Trophoblast cell (in vitro differentiated cells and primary cell): ENCODE measurements at regions not wholly inside any gene's neighbourhood (a gene's known extent, or its start where the extent isn't known, plus 50 kb on each side); places are given as distances from the start of the nearest gene placed in this dataset.
A peak's percentile ranks its signal among the peaks of the same experiment; 100 is the strongest.

ENCODE experiments used
- DNase-seq, 2 donors: peaks; one replicate each; pipeline ENCODE4 v3.0.0-alpha.2; 2016
- H2AFZ ChIP-seq: 2 replicates; pipeline ENCODE4 v1.6.1; 2013; ENCODE audit warnings: low read length, moderate library complexity, mild to moderate bottlenecking; ENCODE audit not compliant: insufficient read depth, poor library complexity
- H2AK5ac ChIP-seq: 2 replicates; pipeline ENCODE4 v1.6.1; 2013; ENCODE audit warnings: mild to moderate bottlenecking, low read length
- H2BK120ac ChIP-seq: 2 replicates; pipeline ENCODE4 v1.6.1; 2013; ENCODE audit warnings: low read length, mild to moderate bottlenecking, moderate library complexity; ENCODE audit not compliant: insufficient read depth, poor library complexity
- H2BK12ac ChIP-seq: 2 replicates; pipeline ENCODE4 v1.6.1; 2013; ENCODE audit warnings: mild to moderate bottlenecking, low read length, moderate library complexity
- H2BK5ac ChIP-seq: 2 replicates; pipeline ENCODE4 v1.6.1; 2013; ENCODE audit warnings: low read length, low read depth, moderate library complexity, mild to moderate bottlenecking; ENCODE audit not compliant: poor library complexity
- H3K14ac ChIP-seq: 2 replicates; pipeline ENCODE4 v1.6.1; 2013; ENCODE audit warnings: mild to moderate bottlenecking, low read length
- H3K18ac ChIP-seq: 2 replicates; pipeline ENCODE4 v1.6.1; 2013; ENCODE audit warnings: mild to moderate bottlenecking, low read length
- H3K23ac ChIP-seq: 2 replicates; pipeline ENCODE4 v1.6.1; 2013; ENCODE audit warnings: low read length
- H3K27ac ChIP-seq: 2 replicates; pipeline ENCODE4 v1.5.1; 2013; ENCODE audit warnings: low read depth, mild to moderate bottlenecking, inconsistent platforms, low read length, moderate library complexity
- H3K27me3 ChIP-seq: 2 replicates; pipeline ENCODE4 v1.6.1; 2013; ENCODE audit warnings: inconsistent platforms, mild to moderate bottlenecking, low read length, moderate library complexity; ENCODE audit not compliant: insufficient read depth
- H3K36me3 ChIP-seq, 2 experiments: 1 replicate in 1 of 2; 2 replicates in 1 of 2; pipeline ENCODE4 v1.6.1; 2013; ENCODE audit warnings: low read length in 2 of 2, mild to moderate bottlenecking in 2 of 2, moderate library complexity in 1 of 2; ENCODE audit not compliant: insufficient read depth in 2 of 2, control insufficient read depth in 1 of 2
- H3K4ac ChIP-seq: 2 replicates; pipeline ENCODE4 v1.6.1; 2013; ENCODE audit warnings: low read depth, mild to moderate bottlenecking, low read length, moderate library complexity
- H3K4me1 ChIP-seq, 2 experiments: 1 replicate in 1 of 2; 2 replicates in 1 of 2; pipeline ENCODE4 v1.6.1; 2013; ENCODE audit warnings: low read length in 2 of 2, mild to moderate bottlenecking in 2 of 2, moderate library complexity in 1 of 2; ENCODE audit not compliant: insufficient read depth in 2 of 2, control insufficient read depth in 1 of 2
- H3K4me2 ChIP-seq: 2 replicates; pipeline ENCODE4 v1.6.1; 2013; ENCODE audit warnings: inconsistent platforms, mild to moderate bottlenecking, low read length, moderate library complexity
- H3K4me3 ChIP-seq: 2 replicates; pipeline ENCODE4 v1.5.1; 2013; ENCODE audit warnings: mild to moderate bottlenecking, low read depth, low read length, inconsistent platforms
- H3K79me1 ChIP-seq: one replicate; pipeline ENCODE4 v1.6.1; 2013; ENCODE audit warnings: low read length
- H3K79me2 ChIP-seq: 2 replicates; pipeline ENCODE4 v1.6.1; 2013; ENCODE audit warnings: low read length, mild to moderate bottlenecking; ENCODE audit not compliant: control insufficient read depth, insufficient read depth, poor library complexity
- H3K9ac ChIP-seq: 2 replicates; pipeline ENCODE4 v1.6.1; 2013; ENCODE audit warnings: mild to moderate bottlenecking, low read length
- H3K9me3 ChIP-seq: 2 replicates; pipeline ENCODE4 v1.6.1; 2013; ENCODE audit warnings: low read depth, mild to moderate bottlenecking, control low read depth, inconsistent platforms, low read length; ENCODE audit not compliant: insufficient read depth
- H4K12ac ChIP-seq: 2 replicates; pipeline ENCODE4 v1.6.1; 2013; ENCODE audit warnings: low read depth, mild to moderate bottlenecking, low read length, moderate library complexity
- H4K8ac ChIP-seq: 2 replicates; pipeline ENCODE4 v1.6.1; 2013; ENCODE audit warnings: low read depth, mild to moderate bottlenecking, low read length, moderate library complexity
- H4K91ac ChIP-seq: one replicate; pipeline ENCODE4 v1.6.1; 2013; ENCODE audit warnings: low read depth, mild to moderate bottlenecking, low read length, moderate library complexity
- WGBS: extraction: QIAGEN DNeasy Blood & Tissue Kit; methylation state at CpG from one replicate; pipeline ENCODE4 v1.1.7; 2013; ENCODE audit warnings: missing lambda C conversion rate; ENCODE audit not compliant: insufficient read length, insufficient coverage; ENCODE audit errors: extremely low coverage; 5-methylcytosine and 5-hydroxymethylcytosine counted together

GRCh38 chr2:216774620-216775019 is 79.3 kb upstream of the IGFBP5 start:
- Histone ChIP-seq H3K27me3 (no peaks in the 10 kb centered on the region), H3K9me3 (no peaks in the 10 kb centered on the region), H3K4ac (peak overlapping the region; percentile 71), H3K27ac (peak overlapping the region; percentile 99), H2BK12ac (peak overlapping the region; percentile 74), H2BK120ac (peak overlapping the region; percentile 96), H4K8ac (peak overlapping the region; percentile 85), H3K18ac (peak overlapping the region; percentile 90), H3K79me1 (peaks cover 37% of the 10 kb centered on the region), H3K4me2 (peak overlapping the region; percentile 46), H4K91ac (peak overlapping the region; percentile 98), H3K79me2 (peaks cover 4% of the 10 kb centered on the region), H2AK5ac (peak overlapping the region; percentile 31), H3K4me3 (no peak overlapping the region), H3K23ac (no peak overlapping the region), H3K4me1 (peaks cover 21 to 32% of the 10 kb centered on the region in 2 experiments), H4K12ac (no peak overlapping the region), H3K14ac (peak overlapping the region; percentile 80), H2BK5ac (peak overlapping the region; percentile 98), H3K36me3 (no peaks in the 10 kb centered on the region), H2AFZ (peak overlapping the region; percentile 32), H3K9ac (no peak overlapping the region)
- peak in 1 of 2 donors; percentile 20 for DNase-seq
- WGBS: no CpG with 5 or more reads among the region's 5 CpGs

DNA sequence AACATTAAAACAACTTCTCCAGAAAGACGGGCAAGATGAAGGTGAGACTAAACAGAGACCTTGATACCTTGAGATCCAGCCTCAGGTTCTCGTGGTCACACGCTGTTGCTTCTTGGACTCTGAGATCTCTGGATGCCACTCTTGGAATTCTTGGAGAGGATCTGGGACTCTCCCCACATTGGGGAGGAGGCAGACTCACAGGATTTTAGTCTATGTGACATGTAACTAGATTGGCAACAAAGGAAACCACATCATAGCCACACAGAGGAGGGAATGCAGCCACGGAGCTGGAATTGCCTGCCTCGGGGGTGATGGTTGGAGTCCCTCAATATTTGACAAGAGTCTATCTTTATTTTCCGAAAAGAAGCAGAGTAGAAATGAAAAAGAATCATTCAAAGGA is 78.8 kb upstream of the IGFBP5 start:
- Histone ChIP-seq H2BK5ac (peak overlapping the region; percentile 93), H3K27ac (peak overlapping the region; percentile 99), H3K14ac (peak overlapping the region; percentile 88), H2BK120ac (peak overlapping the region; percentile 96), H3K9me3 (no peaks in the 10 kb centered on the region), H2AK5ac (no peak overlapping the region), H3K18ac (peak overlapping the region; percentile 73), H3K23ac (no peak overlapping the region), H3K36me3 (no peaks in the 10 kb centered on the region), H3K79me1 (peaks cover 37% of the 10 kb centered on the region), H2BK12ac (peak overlapping the region; percentile 92), H3K4me2 (peak overlapping the region; percentile 12), H3K9ac (no peak overlapping the region), H3K27me3 (no peaks in the 10 kb centered on the region), H2AFZ (no peak overlapping the region), H4K12ac (no peak overlapping the region), H4K8ac (peak overlapping the region; percentile 72), H3K79me2 (peaks cover 4% of the 10 kb centered on the region), H3K4me3 (no peak overlapping the region), H3K4ac (no peak overlapping the region), H4K91ac (peak overlapping the region; percentile 98), H3K4me1 (peaks cover 21 to 32% of the 10 kb centered on the region in 2 experiments)
- no CpG with 5 or more reads among the region's 6 CpGs for WGBS
- no peak for DNase-seq

- Histone ChIP-seq H2BK120ac (peak overlapping the region; percentile 92), H3K79me2 (peaks cover 4% of the 10 kb centered on the region), H4K8ac (peak overlapping the region; percentile 59), H3K9ac (no peak overlapping the region), H2AK5ac (peak overlapping the region; percentile 98), H2BK5ac (peak overlapping the region; percentile 93), H3K4me2 (no peak overlapping the region), H3K14ac (peak overlapping the region; percentile 58), H3K18ac (peak overlapping the region; percentile 96), H3K4me3 (no peak overlapping the region), H3K27ac (peak overlapping the region; percentile 99), H2BK12ac (peak overlapping the region; percentile 76), H3K23ac (no peak overlapping the region), H3K27me3 (no peaks in the 10 kb centered on the region), H2AFZ (no peak overlapping the region), H3K9me3 (no peaks in the 10 kb centered on the region), H3K79me1 (peaks cover 40% of the 10 kb centered on the region), H3K4me1 (peaks cover 21 to 32% of the 10 kb centered on the region in 2 experiments), H3K4ac (peak overlapping the region; percentile 13), H4K91ac (peak overlapping the region; percentile 98), H4K12ac (no peak overlapping the region), H3K36me3 (no peaks in the 10 kb centered on the region)
- DNase-seq: no peak
- no CpG with 5 or more reads among the region's 8 CpGs for WGBS
Observed at GRCh38 chr2:216773072-216773471, 77.7 kb upstream of the IGFBP5 start.

- Histone ChIP-seq H4K12ac (no peak overlapping the region), H2BK120ac (no peak overlapping the region), H3K27me3 (no peaks in the 10 kb centered on the region), H4K91ac (no peak overlapping the region), H3K9me3 (no peaks in the 10 kb centered on the region), H3K23ac (no peak overlapping the region), H2AFZ (no peak overlapping the region), H3K36me3 (no peaks in the 10 kb centered on the region), H2AK5ac (no peak overlapping the region), H3K79me1 (peaks cover 31% of the 10 kb centered on the region), H3K4ac (no peak overlapping the region), H3K4me1 (peaks cover 22 to 35% of the 10 kb centered on the region in 2 experiments), H3K4me3 (no peak overlapping the region), H3K14ac (no peak overlapping the region), H2BK12ac (peak overlapping the region; percentile 61), H3K79me2 (peaks cover 2% of the 10 kb centered on the region), H3K9ac (no peak overlapping the region), H4K8ac (no peak overlapping the region), H2BK5ac (no peak overlapping the region), H3K4me2 (no peak overlapping the region), H3K27ac (no peak overlapping the region), H3K18ac (no peak overlapping the region)
- WGBS: no CpG with 5 or more reads among the region's 2 CpGs
- DNase-seq: no peak
Observed at GRCh38 chr2:216770717-216771116, 75.4 kb upstream of the IGFBP5 start.
